Skin epidermis (tissue), 12 donors: ENCODE measurements at regions not wholly inside any gene's neighbourhood (a gene's known extent, or its start where the extent isn't known, plus 50 kb on each side); places are given as distances from the start of the nearest gene placed in this dataset.

Experiments
- H3K27ac ChIP-seq, 21 experiments: fragments of 200-600 bp; sonication (generic) in 11 of 21; one replicate each; pipeline ENCODE4 v1.5.0; 2020; ENCODE audit warnings: mild to moderate bottlenecking in 3 of 21, inconsistent platforms in 2 of 21, moderate library complexity in 2 of 21
- H3K4me3 ChIP-seq, 7 experiments: fragments of 200-600 bp; sonication (generic) in 2 of 7; one replicate each; pipeline ENCODE4 v1.5.0; 2020; ENCODE audit warnings: inconsistent platforms in 2 of 7, mild to moderate bottlenecking in 2 of 7, moderate library complexity in 1 of 7

- H3K27ac ChIP-seq: no peak overlapping the region
Observed at GRCh38 chr3:76969996-76970615, 69.8 kb upstream of the ROBO2 start.

GRCh38 chr3:76972624-76973296 is 67.1 kb upstream of the ROBO2 start:
- H3K4me3 ChIP-seq: no peak overlapping the region
- H3K27ac ChIP-seq: no peak overlapping the region

More at GRCh38 chr3:76969996-76970615, 69.8 kb upstream of the ROBO2 start:
- no peak overlapping the region for H3K4me3 ChIP-seq

- Histone ChIP-seq H3K27ac (no peak overlapping the region), H3K4me3 (no peak overlapping the region)
Observed at GRCh38 chr3:76976996-76977395, 62.9 kb upstream of the ROBO2 start.

- H3K4me3 ChIP-seq: no peak overlapping the region
- H3K27ac ChIP-seq: no peak overlapping the region
Observed at GRCh38 chr3:76985645-76986044, 54.3 kb upstream of the ROBO2 start.

GRCh38 chr3:76986876-76987474 is 52.9 kb upstream of the ROBO2 start:
- H3K27ac ChIP-seq: no peak overlapping the region
- H3K4me3 ChIP-seq: no peak overlapping the region
